BE2C (cell line): ENCODE measurements at regions not wholly inside any gene's neighbourhood (a gene's known extent, or its start where the extent isn't known, plus 50 kb on each side); places are given as distances from the start of the nearest gene placed in this dataset.

Experiments used
- DNase-seq: peaks from one replicate; pipeline ENCODE4 v3.0.0-alpha.2; 2020
- H3K27me3 ChIP-seq: fragments of 250-450 bp; sonication (Bioruptor Pico); 2 replicates; pipeline ENCODE4 v1.5.1; 2020; ENCODE audit warnings: mild to moderate bottlenecking
- H3K36me3 ChIP-seq: fragments of 250-450 bp; sonication (Bioruptor Pico); 2 replicates; pipeline ENCODE4 v1.5.1; 2020; ENCODE audit warnings: mild to moderate bottlenecking
- H3K4me1 ChIP-seq: fragments of 250-450 bp; sonication (Bioruptor Pico); 2 replicates; pipeline ENCODE4 v1.5.1; 2020
- H3K4me3 ChIP-seq: 2 replicates; pipeline ENCODE4 v1.5.1; 2011; ENCODE audit warnings: low read depth, low read length
- H3K9me3 ChIP-seq: fragments of 250-450 bp; sonication (Bioruptor Pico); 2 replicates; pipeline ENCODE4 v1.5.1; 2020
- TF ChIP-seq, protein P1 (sequence below): IDR thresholded peaks from 2 replicates; pipeline ENCODE4 v1.5.1; 2012; ENCODE audit warnings: mild to moderate bottlenecking, low read depth, low read length

DNA sequence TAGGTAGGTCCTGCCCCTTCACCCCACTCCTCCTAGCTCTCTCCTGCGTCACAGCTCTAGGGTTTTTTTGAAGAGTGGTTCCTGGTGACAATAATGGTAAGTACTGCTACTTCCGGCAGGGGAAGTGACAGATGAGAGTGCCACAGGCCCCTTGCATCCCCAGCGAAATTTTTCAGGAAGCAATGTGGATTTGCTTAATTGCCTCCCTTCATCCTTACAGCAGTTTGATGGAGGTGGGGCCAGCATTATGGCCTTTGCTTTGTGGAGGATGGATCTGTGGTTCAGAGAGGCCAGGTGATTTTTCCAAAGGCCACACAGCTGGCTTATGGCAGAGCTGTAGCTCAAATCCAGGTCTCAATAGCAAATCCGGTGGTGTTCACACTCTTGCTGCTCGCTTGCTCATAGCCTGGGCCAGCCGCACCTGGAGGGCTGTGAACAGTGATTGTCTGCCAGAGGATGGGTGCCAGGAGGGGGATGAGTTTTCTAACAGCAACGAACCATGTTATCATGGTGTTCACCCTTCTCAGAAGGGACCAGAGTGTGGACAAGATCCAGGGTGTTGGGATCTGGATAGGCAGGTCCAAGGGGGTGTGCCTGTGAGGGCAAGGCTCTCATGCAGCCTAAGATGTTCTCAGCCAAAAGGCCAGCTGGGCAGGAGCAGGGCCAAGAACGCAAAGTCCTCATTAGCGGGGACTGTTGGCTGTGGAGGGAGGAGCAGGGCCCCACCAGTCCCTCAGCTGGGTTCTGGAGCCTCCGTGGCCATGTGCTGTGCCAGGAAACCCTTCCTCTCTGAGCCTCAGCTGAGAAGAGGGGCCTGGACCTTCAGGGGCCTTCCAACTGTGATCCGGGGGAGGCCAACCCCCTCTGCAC, 89.0 kb downstream of the EMX2 start:
- no peak for DNase-seq
- Histone ChIP-seq H3K36me3 (no peaks in the 10 kb centered on the region), H3K27me3 (no peaks in the 10 kb centered on the region), H3K9me3 (no peaks in the 10 kb centered on the region), H3K4me1 (no peaks in the 10 kb centered on the region), H3K4me3 (no peak overlapping the region)
- TF ChIP-seq, protein P1, sequence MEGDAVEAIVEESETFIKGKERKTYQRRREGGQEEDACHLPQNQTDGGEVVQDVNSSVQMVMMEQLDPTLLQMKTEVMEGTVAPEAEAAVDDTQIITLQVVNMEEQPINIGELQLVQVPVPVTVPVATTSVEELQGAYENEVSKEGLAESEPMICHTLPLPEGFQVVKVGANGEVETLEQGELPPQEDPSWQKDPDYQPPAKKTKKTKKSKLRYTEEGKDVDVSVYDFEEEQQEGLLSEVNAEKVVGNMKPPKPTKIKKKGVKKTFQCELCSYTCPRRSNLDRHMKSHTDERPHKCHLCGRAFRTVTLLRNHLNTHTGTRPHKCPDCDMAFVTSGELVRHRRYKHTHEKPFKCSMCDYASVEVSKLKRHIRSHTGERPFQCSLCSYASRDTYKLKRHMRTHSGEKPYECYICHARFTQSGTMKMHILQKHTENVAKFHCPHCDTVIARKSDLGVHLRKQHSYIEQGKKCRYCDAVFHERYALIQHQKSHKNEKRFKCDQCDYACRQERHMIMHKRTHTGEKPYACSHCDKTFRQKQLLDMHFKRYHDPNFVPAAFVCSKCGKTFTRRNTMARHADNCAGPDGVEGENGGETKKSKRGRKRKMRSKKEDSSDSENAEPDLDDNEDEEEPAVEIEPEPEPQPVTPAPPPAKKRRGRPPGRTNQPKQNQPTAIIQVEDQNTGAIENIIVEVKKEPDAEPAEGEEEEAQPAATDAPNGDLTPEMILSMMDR: no peak

DNA sequence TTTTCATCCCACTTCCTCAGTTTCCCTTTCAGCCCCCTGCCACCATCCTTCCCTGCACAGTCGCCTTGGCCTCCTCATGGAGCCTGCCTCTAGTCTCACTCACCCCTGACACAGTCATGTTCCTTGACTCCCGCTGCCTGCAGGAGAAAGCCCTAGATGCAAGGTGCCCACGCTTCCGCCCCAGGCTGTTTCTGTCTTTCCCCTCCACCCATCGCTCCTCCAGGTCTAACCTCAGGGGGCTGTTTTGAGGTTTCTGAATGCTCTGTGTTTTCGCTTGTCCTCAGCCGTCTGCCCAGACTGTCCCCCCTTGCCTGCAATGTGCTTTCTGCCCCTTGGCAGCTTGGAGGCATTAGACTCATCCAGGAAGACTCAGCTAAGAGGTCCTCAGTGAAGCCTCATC, 89.9 kb downstream of the EMX2 start:
- H3K9me3 ChIP-seq: no peaks in the 10 kb centered on the region
- TF ChIP-seq, protein P1: no peak
- DNase-seq: no peak

DNA sequence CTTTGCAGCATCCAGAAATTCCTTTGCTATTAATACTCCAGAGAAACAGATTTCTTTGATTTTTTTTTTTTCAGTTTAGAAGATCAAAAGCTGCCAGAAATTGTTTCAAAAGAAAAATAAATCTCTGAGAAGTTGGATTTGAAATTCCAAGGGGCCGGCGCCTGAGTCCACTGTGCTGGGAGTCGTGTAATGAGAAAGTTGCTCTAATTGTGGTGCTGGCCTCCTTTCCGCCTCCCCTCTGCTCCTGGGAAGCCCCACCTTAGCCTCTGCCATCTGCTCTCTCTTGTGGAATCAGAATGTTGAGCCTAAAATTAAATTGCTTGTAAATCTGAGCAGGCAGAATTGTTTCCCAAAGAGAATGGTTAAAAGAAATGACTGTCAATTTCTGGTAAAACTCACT, 93.3 kb downstream of the EMX2 start:
- Histone ChIP-seq H3K9me3 (no peaks in the 10 kb centered on the region), H3K36me3 (no peaks in the 10 kb centered on the region), H3K27me3 (no peaks in the 10 kb centered on the region), H3K4me3 (no peak overlapping the region), H3K4me1 (no peaks in the 10 kb centered on the region)
- DNase-seq: no peak
- TF ChIP-seq, protein P1: no peak

More for the DNA sequence above, 89.9 kb downstream of the EMX2 start:
- no peaks in the 10 kb centered on the region for H3K27me3 ChIP-seq
- H3K4me3 ChIP-seq: no peak overlapping the region
- H3K4me1 ChIP-seq: no peaks in the 10 kb centered on the region
- no peaks in the 10 kb centered on the region for H3K36me3 ChIP-seq

DNA sequence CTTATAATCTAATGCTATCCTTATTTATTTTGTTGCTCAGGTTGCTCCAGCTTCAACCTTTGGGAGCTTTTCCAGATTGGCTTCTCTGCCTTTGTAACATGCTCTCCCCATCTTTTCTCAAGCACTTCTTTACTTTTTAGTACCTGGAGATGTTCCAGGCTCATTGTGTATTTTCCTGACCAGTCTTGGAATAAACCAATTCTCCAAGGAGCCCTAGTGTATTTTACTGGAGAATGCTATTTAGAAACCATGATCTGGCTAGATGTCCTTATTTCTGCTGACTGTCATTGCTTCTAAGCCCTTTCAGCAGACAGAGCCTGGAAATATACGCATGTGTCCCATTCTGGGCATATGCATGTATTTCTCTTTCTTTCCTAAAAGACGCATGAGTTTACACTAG, 95.7 kb downstream of the EMX2 start:
- H3K4me3 ChIP-seq: no peak overlapping the region
- no peaks in the 10 kb centered on the region for H3K36me3 ChIP-seq
- DNase-seq: no peak
- H3K9me3 ChIP-seq: no peaks in the 10 kb centered on the region
- H3K4me1 ChIP-seq: no peaks in the 10 kb centered on the region
- TF ChIP-seq, protein P1: no peak
- no peaks in the 10 kb centered on the region for H3K27me3 ChIP-seq

DNA sequence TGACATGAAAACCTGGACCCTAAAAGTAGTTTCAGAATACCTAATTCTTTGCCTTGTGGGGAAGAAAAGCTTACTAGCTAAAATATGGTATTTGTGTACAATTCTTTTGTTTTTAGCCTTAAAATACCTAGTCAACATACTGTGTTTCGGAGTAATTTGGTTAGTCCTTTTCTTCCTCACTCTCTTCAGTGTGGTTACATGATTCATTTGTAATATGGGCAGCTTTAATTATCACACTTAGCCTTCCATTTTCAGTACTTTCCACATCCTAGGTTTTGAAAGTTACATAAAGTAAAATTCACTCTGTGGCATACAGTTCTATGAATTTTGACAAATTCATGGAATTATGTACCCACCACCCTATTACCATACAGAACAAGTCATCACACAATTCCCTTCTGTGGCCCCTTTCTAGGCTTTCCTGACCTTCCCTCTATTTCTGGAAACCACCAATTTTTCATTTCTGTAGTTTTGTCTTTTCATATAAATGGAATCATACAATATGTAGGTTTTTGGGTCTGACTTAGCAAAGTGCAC, 96.2 kb downstream of the EMX2 start:
- DNase-seq: no peak
- no peaks in the 10 kb centered on the region for H3K36me3 ChIP-seq
- no peaks in the 10 kb centered on the region for H3K4me1 ChIP-seq
- TF ChIP-seq, protein P1: no peak
- no peak overlapping the region for H3K4me3 ChIP-seq
- H3K27me3 ChIP-seq: no peaks in the 10 kb centered on the region
- H3K9me3 ChIP-seq: no peaks in the 10 kb centered on the region

DNA sequence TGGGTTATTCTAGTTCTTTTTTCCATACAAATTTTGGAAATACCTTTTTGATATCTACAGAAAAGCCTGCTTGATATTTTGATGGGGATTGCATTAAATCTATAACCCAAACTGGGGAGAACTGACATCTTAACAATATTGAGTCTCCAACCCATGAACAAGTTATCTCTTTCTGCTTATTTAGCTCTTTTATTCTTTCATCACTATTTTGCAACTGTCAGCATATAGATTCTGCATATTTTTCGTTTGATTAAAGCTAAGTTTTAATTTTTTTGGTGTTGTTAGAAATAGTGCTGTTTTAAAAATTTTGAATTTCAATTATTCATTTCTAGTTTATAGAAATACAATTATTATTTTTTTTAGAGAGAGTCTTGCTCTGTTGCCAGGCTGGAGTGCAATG, 97.9 kb downstream of the EMX2 start:
- no peak overlapping the region for H3K4me3 ChIP-seq
- TF ChIP-seq, protein P1: no peak
- no peaks in the 10 kb centered on the region for H3K4me1 ChIP-seq
- DNase-seq: no peak
- H3K9me3 ChIP-seq: no peaks in the 10 kb centered on the region
- H3K36me3 ChIP-seq: no peaks in the 10 kb centered on the region
- no peaks in the 10 kb centered on the region for H3K27me3 ChIP-seq
